Kasumi-1 (cell line): ENCODE measurements at regions not wholly inside any gene's neighbourhood (a gene's known extent, or its start where the extent isn't known, plus 50 kb on each side); places are given as distances from the start of the nearest gene placed in this dataset.
"Not testable (repeated sequence)": the region's sequence is repeated elsewhere in the genome, so short reads cannot be mapped to it uniquely, and the experiment has no call there.

Experiments used
- DNase-seq, 2 experiments: peaks; one replicate each; lab custom pipeline; 2025; lab: John Stamatoyannopoulos, UW

GRCh38 chr1:22196041-22196440, 53.1 kb upstream of the WNT4 start:
- no peak for DNase-seq

GRCh38 chr1:22196641-22197040, 53.7 kb upstream of the WNT4 start:
- DNase-seq, result no peak

- no peak for DNase-seq
Measured at GRCh38 chr1:22197644-22198043, 54.7 kb upstream of the WNT4 start.

GRCh38 chr1:22201023-22201422, 58.1 kb upstream of the WNT4 start:
- no peak for DNase-seq

- no peak for DNase-seq
Measured at GRCh38 chr1:22203335-22203734, 60.4 kb upstream of the WNT4 start.

GRCh38 chr1:22204057-22204840, 61.4 kb upstream of the WNT4 start:
- no peak for DNase-seq

GRCh38 chr1:22204989-22205913, 62.4 kb upstream of the WNT4 start:
- no peak for DNase-seq

- no peak for DNase-seq
Measured at GRCh38 chr1:22206551-22207125, 63.7 kb upstream of the WNT4 start.

- DNase-seq, result no peak
Measured at GRCh38 chr1:22207511-22208267, 64.8 kb upstream of the WNT4 start.

- no peak for DNase-seq
Measured at GRCh38 chr1:22208268-22208972, 65.5 kb upstream of the WNT4 start.

- no peak for DNase-seq
Measured at GRCh38 chr1:22208973-22209378, 66.1 kb upstream of the WNT4 start.

GRCh38 chr1:22210176-22210575, 67.3 kb upstream of the WNT4 start:
- DNase-seq, result no peak

- no peak for DNase-seq
Measured at GRCh38 chr1:22210636-22211035, 67.7 kb upstream of the WNT4 start.

- DNase-seq, result not testable (repeated sequence)
Measured at GRCh38 chr1:22211459-22211858, 68.6 kb upstream of the WNT4 start.

GRCh38 chr1:22212400-22213233, 69.7 kb upstream of the WNT4 start:
- no peak for DNase-seq

GRCh38 chr1:22216210-22216883, 73.5 kb upstream of the WNT4 start:
- DNase-seq, result no peak

- no peak for DNase-seq
Measured at GRCh38 chr1:22216966-22217365, 74.1 kb upstream of the WNT4 start.

GRCh38 chr1:22217811-22218460, 75.0 kb upstream of the WNT4 start:
- no peak for DNase-seq

GRCh38 chr1:22218618-22219250, 75.8 kb upstream of the WNT4 start:
- no peak for DNase-seq
